Mesendoderm (in vitro differentiated cells): ENCODE measurements at regions not wholly inside any gene's neighbourhood (a gene's known extent, or its start where the extent isn't known, plus 50 kb on each side); places are given as distances from the start of the nearest gene placed in this dataset.

Experiments
- DNase-seq: peaks from one replicate; pipeline ENCODE4 v3.0.0; 2013
- H2AK5ac ChIP-seq: 2 replicates; pipeline ENCODE4 v1.6.1; 2013; ENCODE audit warnings: low read length, inconsistent platforms
- H2BK120ac ChIP-seq: 2 replicates; pipeline ENCODE4 v1.6.1; 2013; ENCODE audit warnings: low read depth, mild to moderate bottlenecking, low read length, moderate library complexity, mixed read lengths
- H2BK15ac ChIP-seq: replicated peaks from 2 replicates; pipeline ENCODE4 v1.6.1; 2013; ENCODE audit warnings: low read depth, mild to moderate bottlenecking, moderate library complexity
- H2BK5ac ChIP-seq: 2 replicates; pipeline ENCODE4 v1.6.1; 2013; ENCODE audit warnings: low read length, inconsistent platforms
- H3K18ac ChIP-seq: 2 replicates; pipeline ENCODE4 v1.6.1; 2013; ENCODE audit warnings: mild to moderate bottlenecking, low read length, mixed read lengths
- H3K23ac ChIP-seq: one replicate; pipeline ENCODE4 v1.6.1; 2013; ENCODE audit warnings: low read length
- H3K27ac ChIP-seq: 2 replicates; pipeline ENCODE4 v1.5.1; 2013; ENCODE audit warnings: low read depth, mild to moderate bottlenecking, inconsistent platforms, low read length, moderate library complexity
- H3K27me3 ChIP-seq: 2 replicates; pipeline ENCODE4 v1.6.1; 2013; ENCODE audit warnings: low read length, control low read depth, mild to moderate bottlenecking, inconsistent platforms; ENCODE audit not compliant: insufficient read depth, poor library complexity
- H3K36me3 ChIP-seq: 2 replicates; pipeline ENCODE4 v1.6.1; 2013; ENCODE audit warnings: low read length, inconsistent platforms; ENCODE audit not compliant: control insufficient read depth, insufficient read depth
- H3K4ac ChIP-seq: one replicate; pipeline ENCODE4 v1.6.1; 2013; ENCODE audit warnings: low read depth, mild to moderate bottlenecking, low read length, moderate library complexity
- H3K4me1 ChIP-seq: 2 replicates; pipeline ENCODE4 v1.6.1; 2013; ENCODE audit warnings: low read depth, low read length, inconsistent platforms; ENCODE audit not compliant: control insufficient read depth
- H3K4me2 ChIP-seq: 2 replicates; pipeline ENCODE4 v1.6.1; 2013; ENCODE audit warnings: low read length
- H3K4me3 ChIP-seq: 2 replicates; pipeline ENCODE4 v1.5.1; 2013; ENCODE audit warnings: mild to moderate bottlenecking, low read length
- H3K56ac ChIP-seq: one replicate; pipeline ENCODE4 v1.6.1; 2013; ENCODE audit warnings: low read length
- H3K79me1 ChIP-seq: 2 replicates; pipeline ENCODE4 v1.6.1; 2013; ENCODE audit warnings: low read length, inconsistent platforms
- H3K79me2 ChIP-seq: 2 replicates; pipeline ENCODE4 v1.6.1; 2013; ENCODE audit warnings: mild to moderate bottlenecking, low read length; ENCODE audit not compliant: control insufficient read depth, insufficient read depth
- H3K9ac ChIP-seq: 2 replicates; pipeline ENCODE4 v1.6.1; 2013; ENCODE audit warnings: low read length, inconsistent platforms
- H4K5ac ChIP-seq: one replicate; pipeline ENCODE4 v1.6.1; 2013; ENCODE audit warnings: low read length
- H4K8ac ChIP-seq: one replicate; pipeline ENCODE4 v1.6.1; 2013; ENCODE audit warnings: low read depth, mild to moderate bottlenecking, control low read depth, low read length, moderate library complexity
- WGBS: extraction: QIAGEN DNeasy Blood & Tissue Kit; methylation state at CpG from one replicate; pipeline ENCODE4 v1.1.7; 2013; ENCODE audit warnings: low lambda C conversion rate, missing lambda C conversion rate; ENCODE audit not compliant: insufficient coverage; ENCODE audit errors: extremely low coverage; 5-methylcytosine and 5-hydroxymethylcytosine counted together

DNA sequence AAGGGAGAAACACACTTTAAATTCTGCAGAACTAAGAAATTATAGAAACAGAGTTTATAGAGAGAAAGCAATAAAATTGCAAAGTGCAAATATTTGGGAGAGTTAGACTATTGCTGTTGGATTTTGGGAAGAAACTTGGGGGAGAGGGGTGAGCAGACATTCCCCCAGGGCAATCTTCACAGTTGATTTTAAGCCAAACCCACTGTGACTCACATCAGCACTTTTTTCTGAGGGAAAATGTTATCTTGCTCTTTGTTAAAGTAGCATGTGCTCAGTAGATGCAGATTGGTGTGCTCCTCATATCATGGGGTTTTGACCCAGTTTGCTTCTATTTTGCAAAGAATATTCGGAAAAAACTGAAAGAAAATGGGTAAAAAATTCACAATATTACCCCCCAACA lies 367.6 kb downstream of the CDH11 start:
- no peak overlapping the region for H3K4me2 ChIP-seq
- H3K27ac ChIP-seq, result no peak overlapping the region
- H3K79me2 ChIP-seq, result no peaks in the 10 kb centered on the region
- H3K27me3 ChIP-seq, result no peaks in the 10 kb centered on the region
- no peak overlapping the region for H4K8ac ChIP-seq
- no peaks in the 10 kb centered on the region for H3K4me1 ChIP-seq
- H3K4ac ChIP-seq, result no peak overlapping the region
- no CpG with 5 or more reads among the region's 1 CpG for WGBS
- no peaks in the 10 kb centered on the region for H3K36me3 ChIP-seq
- H3K79me1 ChIP-seq, result no peaks in the 10 kb centered on the region
- H2BK120ac ChIP-seq, result no peak overlapping the region
- no peak overlapping the region for H2AK5ac ChIP-seq
- no peak overlapping the region for H3K4me3 ChIP-seq
- H3K18ac ChIP-seq, result no peak overlapping the region
- H3K9ac ChIP-seq, result no peak overlapping the region
- H4K5ac ChIP-seq, result no peak overlapping the region
- no peak overlapping the region for H2BK5ac ChIP-seq
- no peak overlapping the region for H3K23ac ChIP-seq
- no peak overlapping the region for H2BK15ac ChIP-seq
- DNase-seq, result peak; percentile 23
- no peak overlapping the region for H3K56ac ChIP-seq

DNA sequence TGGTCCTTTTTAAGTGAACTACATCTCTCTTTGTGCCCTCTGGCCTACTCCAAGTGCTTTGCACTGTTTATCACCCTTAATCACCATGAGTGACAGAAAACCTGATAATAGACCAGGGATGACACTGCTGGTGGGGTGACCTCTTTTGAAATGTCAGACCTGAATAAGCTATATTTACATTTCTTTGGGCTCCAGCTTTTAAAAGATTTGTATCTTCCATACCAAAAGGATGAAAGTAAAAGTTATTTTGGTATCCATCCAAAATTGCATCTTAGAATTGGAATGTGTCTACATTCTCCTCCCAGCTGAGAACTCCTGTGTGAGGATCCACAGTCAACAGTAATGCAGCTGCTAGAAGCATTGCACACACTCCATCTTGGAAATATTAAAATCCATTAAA lies 370.0 kb downstream of the CDH11 start:
- Histone ChIP-seq H3K27me3 (no peaks in the 10 kb centered on the region), H3K4me1 (no peaks in the 10 kb centered on the region), H4K5ac (no peak overlapping the region), H2AK5ac (no peak overlapping the region), H3K27ac (no peak overlapping the region), H2BK15ac (no peak overlapping the region), H3K56ac (no peak overlapping the region), H3K36me3 (no peaks in the 10 kb centered on the region), H4K8ac (no peak overlapping the region), H3K4ac (no peak overlapping the region), H3K18ac (no peak overlapping the region), H3K9ac (no peak overlapping the region), H3K23ac (no peak overlapping the region), H3K79me1 (no peaks in the 10 kb centered on the region), H3K4me2 (no peak overlapping the region), H3K4me3 (no peak overlapping the region), H2BK120ac (no peak overlapping the region), H2BK5ac (no peak overlapping the region), H3K79me2 (no peaks in the 10 kb centered on the region)
- DNase-seq, result peak; percentile 11

DNA sequence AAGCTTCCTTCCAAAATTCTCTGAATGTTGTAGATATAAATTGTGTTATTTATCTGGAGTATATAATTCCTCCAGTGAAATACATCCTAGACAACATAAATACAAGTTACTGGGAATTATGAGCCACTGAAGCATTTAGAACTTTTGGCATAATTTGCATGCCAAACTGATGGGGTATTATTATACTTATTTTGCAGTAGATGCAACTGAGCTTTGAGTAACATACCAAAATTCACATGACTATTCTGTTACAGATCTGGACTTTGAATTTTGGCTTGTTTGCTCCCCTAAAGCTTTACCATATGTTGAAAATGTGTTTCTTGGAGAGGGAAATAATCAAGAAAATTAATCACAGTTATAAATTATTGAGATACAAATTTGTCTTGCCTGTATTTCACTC lies 372.5 kb downstream of the CDH11 start:
- no peak overlapping the region for H4K8ac ChIP-seq
- H3K27ac ChIP-seq, result no peak overlapping the region
- no peak overlapping the region for H3K4me3 ChIP-seq
- no peaks in the 10 kb centered on the region for H3K36me3 ChIP-seq
- H3K56ac ChIP-seq, result no peak overlapping the region
- no peak overlapping the region for H3K18ac ChIP-seq
- H2BK5ac ChIP-seq, result no peak overlapping the region
- H3K9ac ChIP-seq, result no peak overlapping the region
- no peak overlapping the region for H2AK5ac ChIP-seq
- DNase-seq, result no peak
- H4K5ac ChIP-seq, result no peak overlapping the region
- H2BK15ac ChIP-seq, result no peak overlapping the region
- no peak overlapping the region for H3K4ac ChIP-seq
- no peaks in the 10 kb centered on the region for H3K4me1 ChIP-seq
- no peaks in the 10 kb centered on the region for H3K79me2 ChIP-seq
- H3K4me2 ChIP-seq, result no peak overlapping the region
- no peaks in the 10 kb centered on the region for H3K27me3 ChIP-seq
- H3K23ac ChIP-seq, result no peak overlapping the region
- H3K79me1 ChIP-seq, result no peaks in the 10 kb centered on the region
- no peak overlapping the region for H2BK120ac ChIP-seq

DNA sequence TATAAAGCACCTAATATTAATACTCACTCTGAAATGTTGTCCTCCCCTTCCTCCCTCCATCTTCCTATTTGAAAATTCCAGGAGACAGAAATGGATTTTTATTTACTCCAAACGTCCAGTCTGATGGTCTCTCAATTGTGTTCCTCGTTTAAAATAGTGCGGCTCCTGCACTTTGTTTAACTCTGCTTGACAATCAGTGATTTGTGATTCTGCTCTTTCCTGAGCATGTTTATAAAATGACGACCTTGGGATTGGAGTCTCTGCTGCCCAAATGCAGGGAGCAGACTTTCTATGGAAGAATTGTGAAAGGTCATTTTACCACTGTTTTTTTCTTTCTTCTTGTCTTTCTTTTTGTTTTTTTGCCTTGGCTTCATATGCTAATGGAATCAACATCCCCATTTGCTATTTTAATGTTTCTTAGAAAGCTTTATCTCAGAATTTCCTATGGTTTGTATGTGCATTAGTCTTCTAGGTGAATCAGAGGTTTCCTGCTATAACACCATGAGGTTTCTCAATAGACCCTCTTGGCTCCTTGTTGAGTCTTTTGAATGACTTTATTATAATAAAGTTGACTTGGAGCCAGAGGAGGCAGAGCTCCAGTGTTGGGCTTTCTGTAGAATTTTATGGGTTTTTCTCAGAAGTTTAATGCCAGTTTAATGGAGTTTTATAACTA lies 376.5 kb downstream of the CDH11 start:
- no peaks in the 10 kb centered on the region for H3K27me3 ChIP-seq
- H4K8ac ChIP-seq, result no peak overlapping the region
- H3K27ac ChIP-seq, result no peak overlapping the region
- H3K79me1 ChIP-seq, result no peaks in the 10 kb centered on the region
- no peak overlapping the region for H3K56ac ChIP-seq
- H3K18ac ChIP-seq, result no peak overlapping the region
- H3K4me2 ChIP-seq, result no peak overlapping the region
- H3K23ac ChIP-seq, result no peak overlapping the region
- no peak overlapping the region for H3K9ac ChIP-seq
- H3K79me2 ChIP-seq, result no peaks in the 10 kb centered on the region
- H2AK5ac ChIP-seq, result no peak overlapping the region
- no peaks in the 10 kb centered on the region for H3K36me3 ChIP-seq
- H2BK5ac ChIP-seq, result no peak overlapping the region
- H3K4me3 ChIP-seq, result no peak overlapping the region
- no peak overlapping the region for H2BK15ac ChIP-seq
- DNase-seq, result no peak
- no peak overlapping the region for H4K5ac ChIP-seq
- no peaks in the 10 kb centered on the region for H3K4me1 ChIP-seq
- H2BK120ac ChIP-seq, result peak overlapping the region; percentile 28
- no peak overlapping the region for H3K4ac ChIP-seq
- no CpG with 5 or more reads among the region's 4 CpGs for WGBS

DNA sequence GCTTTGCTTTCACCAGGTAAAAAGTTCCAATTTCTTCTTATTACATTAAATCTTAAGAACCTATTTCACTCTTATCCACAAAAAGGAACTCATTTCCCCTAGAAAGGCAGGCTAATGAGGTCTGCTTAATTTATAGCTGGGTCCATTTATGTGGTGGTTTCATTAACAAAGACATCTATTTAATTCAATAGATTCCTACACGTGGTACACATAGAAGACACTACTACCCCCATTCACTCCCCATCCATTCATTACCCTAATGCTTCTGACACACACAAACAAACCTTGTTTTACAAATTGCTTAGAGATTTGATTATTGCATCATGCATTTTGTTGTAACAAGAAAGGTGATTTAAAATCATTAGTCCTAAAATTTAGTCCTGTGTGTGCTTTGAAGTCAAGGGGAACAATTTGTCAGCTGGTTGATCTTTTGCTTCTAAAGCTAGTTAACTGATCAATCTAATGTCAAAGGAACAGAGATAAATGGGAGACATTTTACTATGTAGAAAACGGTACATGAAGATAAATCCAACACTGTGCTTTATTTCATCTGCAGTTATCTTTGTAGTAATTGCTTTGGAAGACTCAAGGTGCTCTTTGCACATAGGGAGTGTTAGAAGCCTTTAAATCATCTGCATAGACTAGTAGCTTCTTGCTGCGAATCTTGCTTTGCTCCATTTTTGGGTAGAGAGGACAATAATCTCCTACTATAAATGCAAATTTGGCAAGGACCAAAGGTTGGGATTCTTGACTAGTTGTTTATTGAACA lies 379.2 kb downstream of the CDH11 start:
- Histone ChIP-seq H3K27ac (no peak overlapping the region), H3K4me3 (no peak overlapping the region), H3K9ac (no peak overlapping the region), H3K18ac (no peak overlapping the region), H3K23ac (no peak overlapping the region), H3K4me2 (no peak overlapping the region), H2BK5ac (no peak overlapping the region), H4K8ac (no peak overlapping the region), H3K27me3 (no peaks in the 10 kb centered on the region), H3K36me3 (no peaks in the 10 kb centered on the region), H2AK5ac (no peak overlapping the region), H3K56ac (no peak overlapping the region), H4K5ac (no peak overlapping the region), H2BK120ac (no peak overlapping the region), H2BK15ac (no peak overlapping the region), H3K4ac (no peak overlapping the region), H3K79me1 (no peaks in the 10 kb centered on the region), H3K4me1 (no peaks in the 10 kb centered on the region), H3K79me2 (no peaks in the 10 kb centered on the region)
- no peak for DNase-seq
- no CpG with 5 or more reads among the region's 3 CpGs for WGBS

DNA sequence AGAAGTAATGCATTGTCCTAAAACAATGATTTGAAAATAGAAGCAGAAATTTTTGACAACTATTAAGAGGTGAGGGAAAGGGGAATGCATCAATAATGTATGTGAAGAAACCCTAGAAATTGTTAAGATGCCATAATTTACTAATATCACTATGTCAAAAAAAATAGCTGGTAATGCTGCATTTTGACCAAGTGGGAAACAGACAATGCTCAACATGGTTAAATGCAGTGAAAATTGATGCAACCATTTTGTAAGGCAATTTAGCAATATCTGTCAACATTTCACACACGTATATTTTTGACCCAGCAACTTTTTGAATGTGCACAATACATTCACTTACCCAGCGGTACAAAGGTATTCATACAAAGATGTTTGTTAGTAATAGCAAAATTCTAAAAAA lies 381.6 kb downstream of the CDH11 start:
- no peak overlapping the region for H3K27ac ChIP-seq

More for the DNA sequence above, 381.6 kb downstream of the CDH11 start:
- Histone ChIP-seq H3K4ac (no peak overlapping the region), H2BK120ac (no peak overlapping the region), H3K23ac (no peak overlapping the region), H3K79me2 (no peaks in the 10 kb centered on the region), H3K79me1 (no peaks in the 10 kb centered on the region), H4K5ac (no peak overlapping the region), H4K8ac (no peak overlapping the region), H3K4me1 (no peaks in the 10 kb centered on the region), H3K9ac (no peak overlapping the region), H2BK5ac (no peak overlapping the region), H3K4me3 (no peak overlapping the region), H3K4me2 (no peak overlapping the region), H2AK5ac (no peak overlapping the region), H3K27me3 (no peaks in the 10 kb centered on the region), H3K36me3 (no peaks in the 10 kb centered on the region), H3K56ac (no peak overlapping the region), H2BK15ac (no peak overlapping the region), H3K18ac (no peak overlapping the region)
- DNase-seq, result no peak
- no CpG with 5 or more reads among the region's 2 CpGs for WGBS
